ENCODE measurements at regions not wholly inside any gene's neighbourhood (a gene's known extent, or its start where the extent isn't known, plus 50 kb on each side); places are given as distances from the start of the nearest gene placed in this dataset.

- TF ChIP-seq CTCF (IDR thresholded peaks at IDR 0.05), result no peak
- no peak for TF ChIP-seq ZFX (IDR thresholded peaks at IDR 0.05; ENCODE audit: borderline replicate concordance)
- no peak overlapping the region for H3K27ac ChIP-seq
These were observed 108.7 kb downstream of the CTTN start for GRCh38 chr11:70506986-70507385.

GRCh38 chr11:70507466-70508230 is 109.3 kb downstream of the CTTN start:
- no peak overlapping the region for H3K27ac ChIP-seq
- no peak for TF ChIP-seq CTCF (IDR thresholded peaks at IDR 0.05)
- TF ChIP-seq ZFX (IDR thresholded peaks at IDR 0.05; ENCODE audit: borderline replicate concordance), result no peak

GRCh38 chr11:70508231-70508480 is 109.8 kb downstream of the CTTN start:
- TF ChIP-seq CTCF (IDR thresholded peaks at IDR 0.05) (no peak), ZFX (IDR thresholded peaks at IDR 0.05; ENCODE audit: borderline replicate concordance) (no peak)
- no peak overlapping the region for H3K27ac ChIP-seq

GRCh38 chr11:70509476-70509875 is 111.1 kb downstream of the CTTN start:
- no peak overlapping the region for H3K27ac ChIP-seq

GRCh38 chr11:70510106-70510505 is 111.8 kb downstream of the CTTN start:
- H3K27ac ChIP-seq, result no peak overlapping the region
- TF ChIP-seq CTCF (IDR thresholded peaks at IDR 0.05), result no peak
- TF ChIP-seq ZFX (IDR thresholded peaks at IDR 0.05; ENCODE audit: borderline replicate concordance), result no peak

More at GRCh38 chr11:70509476-70509875, 111.1 kb downstream of the CTTN start:
- TF ChIP-seq CTCF (IDR thresholded peaks at IDR 0.05) (no peak), ZFX (IDR thresholded peaks at IDR 0.05; ENCODE audit: borderline replicate concordance) (no peak)

- TF ChIP-seq CTCF (IDR thresholded peaks at IDR 0.05), result no peak
- TF ChIP-seq ZFX (IDR thresholded peaks at IDR 0.05; ENCODE audit: borderline replicate concordance), result no peak
- H3K27ac ChIP-seq, result no peak overlapping the region
These were observed 112.2 kb downstream of the CTTN start for GRCh38 chr11:70510571-70510970.

GRCh38 chr11:70511345-70511744 is 113.0 kb downstream of the CTTN start:
- no peak overlapping the region for H3K27ac ChIP-seq
- TF ChIP-seq CTCF (IDR thresholded peaks at IDR 0.05) (peak; percentile 15; the same call in 1 of the 2 replicates), ZFX (IDR thresholded peaks at IDR 0.05; ENCODE audit: borderline replicate concordance) (no peak)
